ENCODE measurements at regions not wholly inside any gene's neighbourhood (a gene's known extent, or its start where the extent isn't known, plus 50 kb on each side); places are given as distances from the start of the nearest gene placed in this dataset.

GRCh38 chr20:39523405-39523804, 561.3 kb downstream of the DHX35 start:
- no peak for DNase-seq

GRCh38 chr20:39518654-39519053, 556.5 kb downstream of the DHX35 start:
- DNase-seq = no peak

DNA sequence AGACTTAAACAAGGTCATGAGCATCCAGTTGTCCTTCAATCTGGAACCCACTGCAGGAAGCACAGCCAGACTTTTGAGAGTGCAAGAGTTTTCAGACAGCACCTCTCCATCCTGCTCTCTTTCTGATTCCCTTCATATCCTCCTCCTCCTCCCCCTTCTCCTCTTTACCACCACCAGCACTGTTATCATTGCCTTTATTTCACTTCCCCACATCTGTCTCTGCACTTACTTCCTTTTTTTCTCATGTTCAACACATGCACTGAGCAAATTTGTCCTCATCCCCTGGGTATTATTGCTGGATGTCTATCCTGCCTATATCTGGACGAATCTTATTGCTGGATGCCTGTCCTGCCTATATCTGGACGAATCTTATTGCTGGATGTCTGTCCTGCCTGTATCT, 554.8 kb downstream of the DHX35 start:
- no peak for DNase-seq

DNA sequence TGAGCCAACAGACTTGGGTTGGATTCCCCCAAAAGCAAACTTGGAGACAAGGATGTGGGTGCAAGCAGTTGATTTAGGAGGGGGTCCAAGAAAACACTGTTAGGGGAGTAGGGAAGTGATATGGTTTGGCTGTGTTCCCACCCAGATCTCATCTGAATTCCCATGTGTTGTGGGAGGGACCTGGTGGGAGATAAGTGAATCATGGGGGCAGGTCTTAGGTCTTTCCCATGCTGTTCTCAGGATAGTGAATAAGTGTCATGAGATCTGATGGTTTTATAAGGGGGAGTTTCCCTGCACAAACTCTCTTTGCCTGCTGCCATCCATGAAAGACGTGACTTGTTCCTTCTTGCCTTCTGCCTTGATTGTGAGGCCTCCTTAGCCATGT, 542.6 kb downstream of the DHX35 start:
- DNase-seq = no peak

GRCh38 chr20:39503902-39504709, 542.0 kb downstream of the DHX35 start:
- DNase-seq = no peak

DNA sequence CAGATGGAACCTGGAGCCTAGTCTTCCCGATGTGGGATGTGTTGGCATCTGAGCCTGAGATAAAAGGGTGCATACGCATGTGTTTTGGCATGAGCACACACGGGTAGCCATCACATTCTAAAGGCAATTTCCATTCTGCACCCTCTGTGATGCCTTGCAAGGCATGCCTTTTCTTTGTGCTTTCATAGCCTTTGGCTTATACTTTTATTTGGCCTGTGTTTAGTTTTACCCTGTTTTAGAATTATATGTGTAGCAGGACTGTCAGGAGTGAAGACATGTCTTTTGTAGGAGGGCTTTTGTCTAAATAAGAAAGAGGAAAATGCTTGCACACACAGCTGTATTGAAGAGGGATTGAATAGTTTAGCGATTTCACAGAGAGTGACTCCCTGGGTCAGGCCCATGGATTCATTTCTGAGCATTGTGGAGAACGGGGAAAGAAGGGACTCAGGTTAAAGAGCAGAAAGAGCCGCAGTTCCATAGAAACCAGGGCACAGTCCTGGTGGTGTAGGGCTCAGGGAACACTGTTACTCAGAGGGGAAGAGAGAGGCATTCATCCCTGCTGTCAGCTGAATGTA, 530.2 kb downstream of the DHX35 start:
- no peak for DNase-seq

DNA sequence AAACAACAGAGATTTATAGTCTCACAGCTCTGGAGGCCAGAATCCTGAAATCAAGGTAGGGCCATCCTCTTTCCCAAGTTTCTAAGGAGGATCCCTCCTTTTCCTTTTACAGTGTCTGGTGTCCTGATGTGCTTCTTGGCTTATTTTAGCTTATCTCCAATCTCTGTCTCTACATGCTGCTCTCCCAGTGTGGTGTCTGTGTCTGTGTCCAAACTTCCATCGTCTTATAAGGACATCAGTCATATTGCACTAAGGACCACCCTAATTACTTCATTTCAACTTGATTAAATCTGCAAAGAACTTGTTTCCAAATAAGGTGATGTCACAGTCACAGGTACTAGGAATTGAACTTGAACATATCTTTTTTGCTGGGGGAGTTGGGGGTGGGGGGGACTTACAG, 529.6 kb downstream of the DHX35 start:
- DNase-seq = no peak

GRCh38 chr20:39489986-39490560, 527.9 kb downstream of the DHX35 start:
- no peak for DNase-seq

GRCh38 chr20:39480276-39481043, 518.3 kb downstream of the DHX35 start:
- DNase-seq = no peak

DNA sequence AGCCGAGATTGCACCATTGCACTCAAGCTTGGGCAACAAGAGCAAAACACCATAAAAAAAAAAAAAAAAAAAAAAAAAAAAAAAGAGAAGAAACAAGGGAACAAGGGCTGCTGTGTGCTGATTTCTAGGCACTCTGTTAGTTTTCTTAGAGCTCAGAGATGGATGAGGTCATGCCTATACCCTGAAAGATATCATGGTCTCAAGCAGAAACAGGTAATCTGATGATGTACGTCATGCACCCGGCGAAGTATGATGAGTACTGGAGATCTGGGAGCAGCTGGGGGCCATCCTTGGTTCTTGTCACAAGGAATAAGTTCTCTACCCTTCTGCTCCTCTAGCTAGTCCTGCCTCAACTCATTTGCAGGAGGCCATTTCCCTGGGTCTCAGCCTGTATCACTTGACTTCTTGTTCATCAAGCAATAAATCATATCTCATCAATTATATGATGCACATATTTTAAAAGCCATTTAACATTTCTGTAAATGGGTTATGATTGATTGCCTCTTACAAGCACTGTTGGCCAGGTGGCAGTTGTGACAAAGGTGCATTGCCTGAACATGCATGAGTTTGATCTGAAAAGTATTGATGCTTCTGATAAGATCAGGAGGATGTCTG, 517.2 kb downstream of the DHX35 start:
- DNase-seq = no peak

- DNase-seq = no peak
Observed at GRCh38 chr20:39474879-39475278, 512.7 kb downstream of the DHX35 start.

DNA sequence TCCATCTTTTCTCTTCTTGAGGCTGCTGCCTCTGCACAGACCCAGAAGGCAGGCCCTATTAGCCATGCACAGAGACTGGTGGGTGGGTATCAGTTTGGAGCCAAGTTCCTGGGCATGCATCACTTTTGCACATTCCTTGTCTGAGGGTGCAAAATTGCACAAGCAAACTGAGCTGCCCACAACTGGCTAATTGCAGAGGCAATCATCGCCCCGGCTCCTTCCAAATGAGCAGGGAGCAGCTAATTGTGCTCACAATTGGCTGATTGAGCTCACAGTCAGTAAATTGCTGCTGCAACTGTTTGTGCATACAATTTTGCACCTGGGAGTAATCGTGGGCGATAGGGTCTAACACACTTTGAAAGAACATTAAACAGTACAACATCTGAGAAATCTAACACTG, 511.4 kb downstream of the DHX35 start:
- DNase-seq = no peak

- DNase-seq = no peak
Observed at GRCh38 chr20:39468703-39469102, 506.6 kb downstream of the DHX35 start.

DNA sequence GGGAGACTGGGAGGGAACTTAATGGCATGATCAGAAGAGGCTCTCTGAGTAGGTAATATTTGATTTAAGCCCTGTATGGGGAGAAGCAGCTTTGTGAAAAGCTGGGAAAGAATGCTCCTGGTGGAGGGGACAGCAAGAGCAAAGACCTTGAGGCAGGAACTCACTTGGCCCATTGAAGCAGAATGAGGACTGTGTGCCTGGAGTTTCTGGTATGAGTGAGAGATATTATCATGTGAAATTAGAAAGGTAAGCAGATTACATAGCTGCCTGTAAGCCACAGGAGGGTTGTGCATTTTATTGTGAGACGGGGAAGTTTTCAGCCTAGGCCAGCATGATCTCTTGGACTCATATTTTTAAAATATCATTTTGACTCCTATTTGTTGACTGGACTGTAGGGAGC, 502.1 kb downstream of the DHX35 start:
- no peak for DNase-seq

DNA sequence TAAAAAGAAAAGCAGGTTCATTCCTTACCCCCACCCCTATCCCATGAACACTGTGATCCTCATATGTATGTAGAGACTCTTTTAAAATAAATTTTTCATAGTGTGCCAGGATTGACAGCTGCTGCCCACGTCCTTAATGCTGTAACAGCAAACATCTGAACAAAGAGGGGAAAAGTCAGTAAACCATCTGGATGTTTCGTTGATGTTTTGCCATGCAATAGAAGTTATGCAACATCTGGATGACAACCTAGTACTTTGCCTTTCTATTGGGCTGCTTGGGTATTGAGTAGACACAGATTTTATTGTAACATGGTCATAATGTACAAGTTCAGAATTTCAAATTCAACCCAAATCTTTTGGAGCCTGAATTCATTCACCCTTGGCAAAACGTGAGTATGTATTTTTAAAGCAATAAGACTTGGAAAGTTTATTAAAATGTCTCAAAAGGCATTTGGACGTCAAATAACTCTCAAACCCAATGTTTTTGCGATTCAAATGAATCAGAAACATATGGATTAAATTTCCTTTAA, 500.3 kb downstream of the DHX35 start:
- DNase-seq = no peak

DNA sequence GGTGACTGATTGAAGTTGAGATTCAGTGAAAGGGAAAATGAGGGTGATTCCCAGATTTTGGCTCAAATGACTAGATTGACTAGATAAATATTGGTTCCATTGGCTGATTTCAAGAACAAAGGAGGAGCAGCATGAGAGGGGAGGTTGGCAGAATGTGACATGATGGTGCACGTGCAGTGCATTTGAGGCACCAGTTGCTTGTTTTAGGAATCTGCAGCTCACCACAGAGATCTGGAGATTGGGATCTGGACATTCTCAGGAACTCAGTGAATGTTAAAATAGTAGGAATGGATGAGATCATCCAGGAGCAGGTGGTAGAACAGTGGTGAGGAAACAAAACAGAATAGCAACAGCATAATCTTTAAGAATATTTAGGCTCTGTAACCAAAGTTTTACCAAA, 496.3 kb downstream of the DHX35 start:
- DNase-seq = no peak

GRCh38 chr20:39453890-39454289, 491.7 kb downstream of the DHX35 start:
- no peak for DNase-seq

DNA sequence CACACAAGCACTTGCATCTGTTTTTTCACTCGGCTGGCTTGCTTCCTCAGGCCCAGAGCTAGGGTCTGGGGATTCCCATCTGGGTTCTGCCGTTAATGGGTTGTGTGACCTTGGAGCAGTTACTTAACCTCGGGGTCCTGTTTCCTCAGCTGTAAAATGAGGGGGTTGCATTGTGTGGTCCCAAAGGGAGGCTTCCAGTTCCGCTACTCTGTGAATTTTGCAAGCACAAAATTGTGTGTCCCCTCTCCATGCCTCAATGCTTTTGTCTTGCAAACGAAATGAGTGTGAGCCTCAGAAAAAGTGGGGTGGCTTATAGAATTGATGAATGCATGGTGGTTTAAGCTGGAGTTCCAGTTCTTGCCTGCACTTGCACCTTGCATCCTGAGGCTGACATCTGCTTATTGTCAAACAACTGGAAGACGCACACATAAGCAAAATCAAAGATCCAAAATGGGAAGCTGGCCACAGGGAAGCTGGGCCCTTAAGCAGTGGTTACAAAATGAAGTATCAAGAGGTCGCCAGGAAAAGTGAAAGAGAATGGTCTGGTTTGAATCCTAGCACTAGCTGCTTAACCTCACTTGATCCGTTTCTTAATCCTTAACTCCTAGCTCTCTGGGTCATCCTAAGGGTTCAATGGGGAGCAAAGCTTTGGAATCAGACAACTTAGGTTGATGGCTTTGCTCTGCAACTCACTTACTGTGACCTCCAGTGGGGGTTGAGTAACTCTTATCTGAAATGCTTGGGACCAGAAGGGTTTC, 490.6 kb downstream of the DHX35 start:
- DNase-seq = no peak

DNA sequence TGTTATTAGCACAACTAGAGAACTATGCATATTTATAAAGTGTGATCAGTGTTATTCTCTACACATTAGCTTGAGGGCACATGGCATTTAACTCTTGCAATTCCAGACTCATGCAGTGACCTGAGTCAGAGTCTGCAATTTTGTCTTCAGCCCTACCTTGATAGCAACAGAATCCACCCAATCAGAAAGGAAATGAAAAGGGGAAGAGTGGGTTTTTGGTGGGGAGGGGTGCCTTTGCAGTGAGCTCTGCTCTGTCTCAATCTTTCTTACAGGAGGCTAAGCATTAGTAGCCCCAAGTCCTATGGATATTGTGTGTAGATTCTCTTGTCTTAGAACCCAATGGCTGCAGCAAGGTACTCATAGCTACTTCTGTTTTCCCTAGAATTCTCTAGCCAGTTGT, 489.2 kb downstream of the DHX35 start:
- no peak for DNase-seq

DNA sequence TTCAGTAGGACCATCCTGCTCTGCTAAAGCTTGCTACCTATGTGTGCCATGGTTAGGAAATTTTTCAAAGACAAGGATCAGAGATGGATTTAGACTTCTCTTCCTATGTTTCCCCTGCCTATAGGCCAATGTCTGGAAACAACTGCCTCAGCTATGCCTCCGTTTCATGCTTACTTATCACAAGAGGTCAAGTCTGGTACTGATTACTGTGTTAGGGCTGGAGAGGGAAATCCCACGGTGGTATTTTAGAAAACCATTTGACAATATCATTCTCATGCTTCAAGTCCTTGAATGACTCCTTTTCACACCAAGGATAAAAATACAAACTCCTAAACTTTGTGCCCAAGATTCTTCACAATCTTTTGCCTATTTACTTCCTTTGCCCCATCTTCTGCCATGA, 484.3 kb downstream of the DHX35 start:
- no peak for DNase-seq

- no peak for DNase-seq
Observed at GRCh38 chr20:39445095-39445494, 483.0 kb downstream of the DHX35 start.

GRCh38 chr20:39433466-39433865, 471.3 kb downstream of the DHX35 start:
- DNase-seq = no peak
